HepG2 (cell line): ENCODE measurements at regions not wholly inside any gene's neighbourhood (a gene's known extent, or its start where the extent isn't known, plus 50 kb on each side); places are given as distances from the start of the nearest gene placed in this dataset.

ENCODE experiments used
- CBFB ChIP-seq: sonication (generic); formaldehyde crosslinking; IDR thresholded peaks from 2 replicates; pipeline ENCODE4 v1.4.0; 2020; ENCODE audit warnings: missing genetic modification reagents
- ELF4 ChIP-seq: sonication (generic); formaldehyde crosslinking; IDR thresholded peaks from 2 replicates; pipeline ENCODE4 v1.5.0; 2020; ENCODE audit warnings: missing genetic modification reagents, mild to moderate bottlenecking, moderate library complexity, borderline replicate concordance
- HOXA3 ChIP-seq: sonication (generic); formaldehyde crosslinking; IDR thresholded peaks from 2 replicates; pipeline ENCODE4 v1.5.0; 2020; ENCODE audit warnings: missing genetic modification reagents
- KDM2A ChIP-seq: sonication (generic); formaldehyde crosslinking; IDR thresholded peaks from 2 replicates; pipeline ENCODE4 v1.4.0; 2020; ENCODE audit warnings: low read depth, missing genetic modification reagents, borderline replicate concordance
- KDM4B ChIP-seq: sonication (generic); formaldehyde crosslinking; IDR thresholded peaks from 2 replicates; pipeline ENCODE4 v1.4.0; 2020; ENCODE audit warnings: missing genetic modification reagents
- KLF11 ChIP-seq: IDR thresholded peaks from 2 replicates; pipeline ENCODE4 v1.6.1; 2016; ENCODE audit warnings: missing compliant biosample characterization
- KLF6 ChIP-seq: IDR thresholded peaks from 2 replicates; pipeline ENCODE4 v1.8.0; 2016; ENCODE audit warnings: missing biosample characterization, missing genetic modification reagents
- MIXL1 ChIP-seq: IDR thresholded peaks from 2 replicates; pipeline ENCODE4 v1.6.1; 2016
- NFE2 ChIP-seq: sonication (generic); formaldehyde crosslinking; IDR thresholded peaks from 2 replicates; pipeline ENCODE4 v1.4.0; 2020; ENCODE audit warnings: missing genetic modification reagents
- PATZ1 ChIP-seq: sonication (generic); formaldehyde crosslinking; IDR thresholded peaks from 2 replicates; pipeline ENCODE4 v1.4.0; 2020; ENCODE audit warnings: missing genetic modification reagents
- REPIN1 ChIP-seq: sonication (generic); formaldehyde crosslinking; IDR thresholded peaks from 2 replicates; pipeline ENCODE4 v1.8.0; 2022; ENCODE audit warnings: missing genetic modification reagents, low read depth, mild to moderate bottlenecking, borderline replicate concordance
- SIX1 ChIP-seq: sonication (generic); formaldehyde crosslinking; IDR thresholded peaks from 2 replicates; pipeline ENCODE4 v1.4.0; 2020; ENCODE audit warnings: missing genetic modification reagents, borderline replicate concordance
- SKIL ChIP-seq: sonication (generic); formaldehyde crosslinking; IDR thresholded peaks from 2 replicates; pipeline ENCODE4 v1.8.0; 2022; ENCODE audit warnings: missing genetic modification reagents, mild to moderate bottlenecking, moderate library complexity, borderline replicate concordance
- TBX2 ChIP-seq: sonication (generic); formaldehyde crosslinking; IDR thresholded peaks from 2 replicates; pipeline ENCODE4 v1.5.0; 2020; ENCODE audit warnings: missing genetic modification reagents, mild to moderate bottlenecking, borderline replicate concordance
- THAP11 ChIP-seq: IDR thresholded peaks from 2 replicates; pipeline ENCODE4 v1.6.1; 2016; ENCODE audit warnings: missing biosample characterization, missing genetic modification reagents
- ZBTB25 ChIP-seq: IDR thresholded peaks from 2 replicates; pipeline ENCODE4 v1.6.1; 2018; ENCODE audit warnings: missing genetic modification reagents
- ZFY ChIP-seq: sonication (generic); formaldehyde crosslinking; IDR thresholded peaks from 2 replicates; pipeline ENCODE4 v1.4.0; 2020; ENCODE audit warnings: missing genetic modification reagents
- ZNF224 ChIP-seq: sonication (generic); formaldehyde crosslinking; IDR thresholded peaks from 2 replicates; pipeline ENCODE4 v1.5.0; 2020; ENCODE audit warnings: mild to moderate bottlenecking, missing genetic modification reagents
- ZNF317 ChIP-seq: sonication (generic); formaldehyde crosslinking; IDR thresholded peaks from 2 replicates; pipeline ENCODE4 v1.5.0; 2020; ENCODE audit warnings: mild to moderate bottlenecking, missing genetic modification reagents
- ZNF644 ChIP-seq: IDR thresholded peaks from 2 replicates; pipeline ENCODE4 v1.6.1; 2016; ENCODE audit warnings: low read depth
- ZNF691 ChIP-seq: sonication (generic); formaldehyde crosslinking; IDR thresholded peaks from 2 replicates; pipeline ENCODE4 v1.4.0; 2020; ENCODE audit warnings: missing genetic modification reagents, low read depth, mild to moderate bottlenecking, borderline replicate concordance
- TF ChIP-seq, protein P1 (sequence below), 2 experiments: sonication (generic) in 1 of 2; formaldehyde crosslinking in 1 of 2; IDR thresholded peaks; 2 replicates each; pipeline versions ENCODE4 v1.4.0 to v1.6.1; 2018 to 2020; ENCODE audit warnings: missing genetic modification reagents in 2 of 2, borderline replicate concordance in 1 of 2, low read depth in 1 of 2, mild to moderate bottlenecking in 1 of 2, missing biosample characterization in 1 of 2

DNA sequence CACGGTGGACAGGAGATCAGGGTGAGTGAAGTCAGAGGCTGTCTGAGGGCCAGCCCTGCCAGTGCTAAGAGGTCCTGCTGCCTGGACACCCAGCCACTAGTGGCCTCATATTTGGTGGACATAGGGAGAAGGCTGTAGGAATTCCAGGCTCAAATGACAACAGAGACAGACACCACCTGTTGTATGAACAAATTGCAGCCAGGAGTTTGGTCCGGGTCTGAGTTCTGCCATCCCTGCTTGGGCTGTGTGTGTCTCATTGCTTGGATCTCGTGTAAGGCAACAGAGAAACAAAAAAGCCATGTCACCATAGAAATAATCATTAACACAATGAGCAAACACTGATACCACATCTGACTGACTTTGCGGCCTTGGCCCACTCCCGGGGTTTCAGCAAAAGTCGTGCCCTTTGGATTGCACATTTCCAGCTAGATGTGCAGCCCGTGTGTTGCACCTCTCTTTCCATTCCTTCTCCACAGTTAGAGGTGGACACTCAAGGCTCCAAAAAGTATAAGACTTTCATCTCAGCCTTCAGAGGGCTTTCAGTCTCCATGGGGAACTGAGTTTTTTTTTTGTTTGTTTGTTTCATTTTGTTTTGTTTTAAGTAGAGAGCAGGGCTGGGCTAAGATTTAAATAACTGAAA, 211.2 kb downstream of the RTP5 start (continued):
- TF ChIP-seq ZBTB25 (CRISPR knock-in tag) (peak; percentile 47; the same call in 1 of the 2 replicates), SKIL (CRISPR knock-in tag) (peak; percentile 29; the same call in 1 of the 2 replicates), PATZ1 (CRISPR knock-in tag) (peak; percentile 76), NFE2 (CRISPR knock-in tag) (peak; percentile 79), ZNF691 (peak; percentile 56; the same call in 1 of the 2 replicates), MIXL1 (CRISPR knock-in tag) (peak; percentile 93), KDM2A (CRISPR knock-in tag) (peak; percentile 51; the same call in 1 of the 2 replicates), THAP11 (peak; percentile 59), KDM4B (CRISPR knock-in tag) (peak; percentile 20; the same call in 1 of the 2 replicates), HOXA3 (peak; percentile 82), ZNF317 (CRISPR knock-in tag) (peak; percentile 53; the same call in 1 of the 2 replicates), KLF6 (CRISPR knock-in tag) (peak; percentile 63; the same call in 1 of the 2 replicates), ZNF224 (CRISPR knock-in tag) (peak; percentile 94; the same call in 1 of the 2 replicates), REPIN1 (CRISPR knock-in tag) (peak; percentile 72), KLF11 (CRISPR knock-in tag) (peak; percentile 79), SIX1 (CRISPR knock-in tag) (peak; percentile 74; the same call in 1 of the 2 replicates), ZFY (peak; percentile 74; the same call in 1 of the 2 replicates), CBFB (CRISPR knock-in tag) (peak; percentile 91; the same call in 1 of the 2 replicates), ELF4 (0 out of 2 replicates have a peak, but pooled peaks have one; percentile 46), ZNF644 (CRISPR knock-in tag) (peak; percentile 64), TBX2 (peak; percentile 92)
- TF ChIP-seq, protein P1, sequence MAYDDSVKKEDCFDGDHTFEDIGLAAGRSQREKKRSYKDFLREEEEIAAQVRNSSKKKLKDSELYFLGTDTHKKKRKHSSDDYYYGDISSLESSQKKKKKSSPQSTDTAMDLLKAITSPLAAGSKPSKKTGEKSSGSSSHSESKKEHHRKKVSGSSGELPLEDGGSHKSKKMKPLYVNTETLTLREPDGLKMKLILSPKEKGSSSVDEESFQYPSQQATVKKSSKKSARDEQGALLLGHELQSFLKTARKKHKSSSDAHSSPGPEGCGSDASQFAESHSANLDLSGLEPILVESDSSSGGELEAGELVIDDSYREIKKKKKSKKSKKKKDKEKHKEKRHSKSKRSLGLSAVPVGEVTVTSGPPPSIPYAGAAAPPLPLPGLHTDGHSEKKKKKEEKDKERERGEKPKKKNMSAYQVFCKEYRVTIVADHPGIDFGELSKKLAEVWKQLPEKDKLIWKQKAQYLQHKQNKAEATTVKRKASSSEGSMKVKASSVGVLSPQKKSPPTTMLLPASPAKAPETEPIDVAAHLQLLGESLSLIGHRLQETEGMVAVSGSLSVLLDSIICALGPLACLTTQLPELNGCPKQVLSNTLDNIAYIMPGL (CRISPR knock-in tag; IDR thresholded peaks at IDR 0.05; ENCODE audit: borderline replicate concordance in 1 of 2, low read depth in 1 of 2) = 0 out of 4 replicates have a peak, but pooled peaks of 1 of the 2 experiments have one; percentile 70
